HFFc6 (cell line): ENCODE measurements at regions not wholly inside any gene's neighbourhood (a gene's known extent, or its start where the extent isn't known, plus 50 kb on each side); places are given as distances from the start of the nearest gene placed in this dataset.

Source experiments
- DNase-seq: peaks from one replicate; pipeline ENCODE4 v3.0.0-alpha.2; 2018
- H3K27ac Mint-ChIP-seq: 2 replicates; pipeline ENCODE4 v1.8.0; 2020; ENCODE audit warnings: mild to moderate bottlenecking, mixed read lengths
- H3K27me3 Mint-ChIP-seq: 2 replicates; pipeline ENCODE4 v1.8.0; 2021; ENCODE audit warnings: mild to moderate bottlenecking, moderate library complexity, mixed read lengths; ENCODE audit not compliant: insufficient read depth
- H3K36me3 Mint-ChIP-seq: 2 replicates; pipeline ENCODE4 v1.8.0; 2021; ENCODE audit warnings: low read depth, mixed read lengths
- H3K4me1 Mint-ChIP-seq: 2 replicates; pipeline ENCODE4 v1.8.0; 2020; ENCODE audit warnings: low read depth, mixed read lengths
- H3K4me3 Mint-ChIP-seq: 2 replicates; pipeline ENCODE4 v1.8.0; 2020; ENCODE audit warnings: mild to moderate bottlenecking, moderate library complexity, mixed read lengths
- H3K9me3 Mint-ChIP-seq: 2 replicates; pipeline ENCODE4 v1.8.0; 2020; ENCODE audit warnings: mild to moderate bottlenecking, mixed read lengths
- CTCF ChIP-seq: fragments of 200-600 bp; sonication (generic); IDR thresholded peaks from 2 replicates; pipeline ENCODE4 v1.5.0; 2021; ENCODE audit warnings: antibody characterized with exemption, mild to moderate bottlenecking

DNA sequence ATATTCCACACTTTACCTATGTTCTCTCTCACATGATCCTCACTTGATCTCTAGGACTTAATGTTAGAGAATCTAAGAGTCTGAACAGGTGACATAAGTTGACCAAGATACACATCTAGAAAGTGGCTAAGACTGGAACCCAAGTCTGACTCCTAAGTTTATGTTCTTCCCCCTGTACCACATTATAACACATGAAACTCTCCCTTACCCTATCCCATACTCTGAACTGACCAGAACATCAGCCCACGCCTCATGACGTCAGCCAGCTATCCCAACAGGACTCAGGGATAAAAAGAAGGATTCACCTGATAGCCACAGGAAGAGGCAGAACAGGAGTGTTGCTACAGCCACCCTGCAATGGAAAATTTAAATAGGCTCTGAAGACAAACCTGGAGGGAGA is 392.2 kb downstream of the ZEB2 start:
- Mint-ChIP-seq H3K4me1 (peaks cover 57% of the 10 kb centered on the region), H3K27me3 (no peaks in the 10 kb centered on the region), H3K4me3 (no peak overlapping the region), H3K9me3 (no peaks in the 10 kb centered on the region), H3K27ac (no peak overlapping the region), H3K36me3 (peaks cover 8% of the 10 kb centered on the region; the same call in 1 of the 2 replicates)
- no peak for DNase-seq
- no peak for TF ChIP-seq CTCF

GRCh38 chr2:144126302-144126701 is 393.6 kb downstream of the ZEB2 start:
- Mint-ChIP-seq H3K4me1 (peaks cover 43% of the 10 kb centered on the region), H3K27me3 (no peaks in the 10 kb centered on the region), H3K4me3 (no peak overlapping the region), H3K9me3 (no peaks in the 10 kb centered on the region), H3K36me3 (peaks cover 8% of the 10 kb centered on the region; the same call in 1 of the 2 replicates), H3K27ac (no peak overlapping the region)
- no peak for DNase-seq
- no peak for TF ChIP-seq CTCF

DNA sequence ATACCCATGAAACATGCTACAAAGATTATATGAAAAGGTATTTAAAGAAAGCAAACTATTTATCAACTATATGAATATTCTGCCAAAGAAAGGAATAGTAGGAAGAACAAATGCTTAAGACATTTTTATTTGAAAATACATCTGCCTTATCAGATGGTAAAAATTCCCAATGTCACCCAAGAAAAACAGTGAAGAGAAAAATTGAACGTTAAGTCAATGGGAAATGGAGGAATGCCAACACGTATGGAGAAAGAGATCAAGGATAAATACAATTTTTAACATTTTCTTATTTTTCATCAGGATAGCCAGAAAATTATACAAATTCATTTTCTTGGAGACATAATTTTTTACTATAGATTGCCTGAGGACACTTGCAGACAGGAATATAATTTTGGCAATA is 394.2 kb downstream of the ZEB2 start:
- TF ChIP-seq CTCF = no peak
- Mint-ChIP-seq H3K36me3 (peaks cover 8% of the 10 kb centered on the region; the same call in 1 of the 2 replicates), H3K27ac (no peak overlapping the region), H3K4me1 (peaks cover 38% of the 10 kb centered on the region), H3K4me3 (no peak overlapping the region), H3K9me3 (no peaks in the 10 kb centered on the region), H3K27me3 (no peaks in the 10 kb centered on the region)
- DNase-seq = no peak

DNA sequence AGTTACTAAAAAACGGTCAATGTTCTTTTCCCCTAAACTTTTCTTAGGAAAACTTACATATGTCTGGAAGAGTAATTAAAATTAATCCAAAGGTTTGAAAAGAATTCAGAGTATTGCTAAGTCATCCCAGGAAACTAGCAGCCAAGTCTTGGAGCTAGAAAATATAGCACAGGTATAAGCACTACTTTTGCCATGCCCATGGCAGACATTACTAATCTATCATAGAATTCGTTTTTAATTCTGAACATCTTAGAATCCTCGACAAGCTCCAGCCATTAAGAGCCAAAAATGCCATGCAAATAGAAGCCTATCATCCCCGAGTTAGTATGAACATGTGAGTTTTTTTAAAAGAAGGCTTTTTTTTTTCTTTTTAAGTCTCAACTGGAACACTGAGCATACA is 395.0 kb downstream of the ZEB2 start:
- no peak overlapping the region for H3K27ac Mint-ChIP-seq
- DNase-seq = no peak
- peaks cover 8% of the 10 kb centered on the region; the same call in 1 of the 2 replicates for H3K36me3 Mint-ChIP-seq
- H3K4me3 Mint-ChIP-seq = no peak overlapping the region
- H3K9me3 Mint-ChIP-seq = no peaks in the 10 kb centered on the region
- no peaks in the 10 kb centered on the region for H3K27me3 Mint-ChIP-seq
- TF ChIP-seq CTCF = no peak
- peaks cover 29% of the 10 kb centered on the region for H3K4me1 Mint-ChIP-seq

DNA sequence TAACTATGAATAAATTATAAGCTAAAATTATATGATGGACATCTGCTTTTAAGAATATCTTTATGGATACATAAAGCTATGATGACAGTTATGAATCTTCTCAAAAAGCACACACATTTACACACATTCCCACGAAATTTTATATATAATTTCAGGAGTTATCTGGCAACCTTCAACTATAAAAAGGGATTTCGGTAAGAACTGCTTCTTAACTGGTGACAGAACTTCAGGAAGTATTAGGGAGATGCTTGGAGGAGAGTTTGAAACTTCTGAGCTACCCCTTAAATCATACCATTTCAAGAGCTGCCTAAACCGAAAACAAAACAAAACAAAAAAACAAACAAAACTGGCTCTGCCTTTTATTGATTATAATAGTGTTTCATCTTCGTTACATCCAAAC is 399.4 kb downstream of the ZEB2 start:
- no peak overlapping the region for H3K4me3 Mint-ChIP-seq
- H3K27ac Mint-ChIP-seq = no peak overlapping the region
- H3K27me3 Mint-ChIP-seq = no peaks in the 10 kb centered on the region
- H3K9me3 Mint-ChIP-seq = no peaks in the 10 kb centered on the region
- no peak for TF ChIP-seq CTCF
- H3K36me3 Mint-ChIP-seq = peaks cover 8% of the 10 kb centered on the region; the same call in 1 of the 2 replicates
- peaks cover 23% of the 10 kb centered on the region for H3K4me1 Mint-ChIP-seq
- no peak for DNase-seq

DNA sequence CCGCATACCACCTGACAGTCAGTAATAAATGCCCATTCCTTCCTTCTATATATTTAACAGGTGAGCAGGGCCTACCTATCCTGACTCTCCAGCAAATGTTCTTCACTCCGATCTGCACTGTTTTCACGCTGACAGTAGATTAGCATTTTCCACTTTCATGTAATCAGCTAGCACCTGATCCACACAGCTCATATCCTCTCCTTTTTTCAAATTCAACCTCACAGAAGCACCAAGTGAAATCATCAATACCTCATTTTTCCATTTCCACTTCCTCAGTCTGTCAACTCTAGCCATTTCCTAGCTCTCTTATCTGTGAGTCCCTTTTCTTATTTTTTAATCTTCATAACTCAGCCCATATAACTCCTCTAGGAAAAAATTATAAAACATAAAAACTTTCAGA is 402.8 kb downstream of the ZEB2 start:
- Mint-ChIP-seq H3K27me3 (no peaks in the 10 kb centered on the region), H3K9me3 (no peaks in the 10 kb centered on the region), H3K4me1 (peaks cover 52% of the 10 kb centered on the region), H3K36me3 (0 out of 2 replicates have a peak, but pooled peaks cover 6% of the 10 kb centered on the region), H3K27ac (no peak overlapping the region), H3K4me3 (no peak overlapping the region)
- no peak for TF ChIP-seq CTCF
- no peak for DNase-seq
